ENCODE measurements at regions not wholly inside any gene's neighbourhood (a gene's known extent, or its start where the extent isn't known, plus 50 kb on each side); places are given as distances from the start of the nearest gene placed in this dataset.
"Not testable (repeated sequence)": the region's sequence is repeated elsewhere in the genome, so short reads cannot be mapped to it uniquely, and the experiment has no call there.

DNA sequence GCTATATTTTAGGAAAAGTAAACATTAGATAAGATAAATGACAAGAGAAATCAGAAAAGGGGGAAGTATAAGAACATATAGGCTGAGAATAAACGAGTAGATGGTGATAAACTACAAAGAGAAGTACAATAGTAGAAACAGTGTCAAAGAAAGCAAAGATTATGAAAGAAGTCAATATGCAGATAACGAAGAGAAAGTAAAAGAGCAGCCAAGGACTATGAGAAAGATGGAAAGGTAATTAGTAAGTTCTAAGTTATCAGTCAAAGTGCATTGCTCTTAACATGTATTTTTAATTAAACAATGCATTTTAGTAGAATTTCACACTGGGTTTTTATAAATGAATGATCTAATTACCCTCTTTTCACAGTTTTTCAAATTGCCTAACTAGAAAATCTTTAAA lies 1801.3 kb upstream of the PCDH10 start:
- no peaks in the 10 kb centered on the region for H3K4me1 ChIP-seq
- WGBS, 2 donors = 32 to 55% methylated on average over 2 of the region's 2 CpGs
- TF ChIP-seq CTCF (IDR thresholded peaks at IDR 0.05) (no peak), POLR2A (IDR thresholded peaks at IDR 0.05) (no peak)
- no peak overlapping the region for H3K4me3 ChIP-seq
- no peaks in the 10 kb centered on the region for H3K36me3 ChIP-seq (ENCODE audit: low read depth, missing control alignments)
- DNase-seq = no peak
- H3K9me3 ChIP-seq = no peaks in the 10 kb centered on the region
- H3K27me3 ChIP-seq = no peaks in the 10 kb centered on the region
- no peak overlapping the region for H3K27ac ChIP-seq
- intact Hi-C loops (cut with DNase I; ENCODE audit: low total_unique reads) = no loop called here

GRCh38 chr4:131348263-131348662 lies 1800.8 kb upstream of the PCDH10 start:
- H3K9me3 ChIP-seq = no peaks in the 10 kb centered on the region
- DNase-seq = no peak
- H3K4me1 ChIP-seq = no peaks in the 10 kb centered on the region
- no peaks in the 10 kb centered on the region for H3K36me3 ChIP-seq (ENCODE audit: low read depth, missing control alignments)
- H3K27me3 ChIP-seq = no peaks in the 10 kb centered on the region
- H3K27ac ChIP-seq = no peak overlapping the region
- H3K4me3 ChIP-seq = no peak overlapping the region
- WGBS, 2 donors = 46 to 69% methylated on average over 2 of the region's 2 CpGs
- TF ChIP-seq POLR2A (IDR thresholded peaks at IDR 0.05) (no peak), CTCF (IDR thresholded peaks at IDR 0.05) (no peak)
- intact Hi-C loops (cut with DNase I; ENCODE audit: low total_unique reads) = no loop called here

DNA sequence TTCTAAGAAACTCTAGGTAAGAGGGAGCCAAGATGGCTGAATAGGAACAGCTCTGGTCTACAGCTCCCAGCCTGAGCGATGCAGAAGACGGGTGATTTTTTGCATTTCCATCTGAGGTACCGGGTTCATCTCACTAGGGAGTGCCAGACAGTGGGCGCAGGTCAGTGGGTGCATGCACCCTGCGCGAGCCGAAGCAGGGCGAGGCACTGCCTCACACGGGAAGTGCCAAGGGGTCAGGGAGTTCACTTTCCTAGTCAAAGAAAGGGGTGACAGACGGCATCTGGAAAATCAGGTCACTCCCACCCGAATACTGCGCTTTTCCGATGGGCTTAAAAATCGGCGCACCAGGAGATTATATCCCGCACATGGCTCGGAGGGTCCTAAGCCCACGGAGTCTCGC lies 1796.7 kb upstream of the PCDH10 start:
- H3K9me3 ChIP-seq; H3K4me1 ChIP-seq; H3K36me3 ChIP-seq (ENCODE audit: low read depth, missing control alignments); H3K27ac ChIP-seq; H3K4me3 ChIP-seq; H3K27me3 ChIP-seq; intact Hi-C loops (cut with DNase I; ENCODE audit: low total_unique reads); DNase-seq: not testable (repeated sequence)
- 96 to 98% methylated on average over 17 to 19 of the region's 19 CpGs for WGBS, 2 donors

GRCh38 chr4:131366714-131367113 lies 1782.4 kb upstream of the PCDH10 start:
- H3K4me3 ChIP-seq = no peak overlapping the region
- H3K36me3 ChIP-seq (ENCODE audit: low read depth, missing control alignments) = no peaks in the 10 kb centered on the region
- WGBS, 2 donors = 59 to 66% methylated on average over 3 of the region's 3 CpGs
- no peak overlapping the region for H3K27ac ChIP-seq
- TF ChIP-seq POLR2A (IDR thresholded peaks at IDR 0.05) (no peak), CTCF (IDR thresholded peaks at IDR 0.05) (no peak)
- no peak for DNase-seq
- H3K4me1 ChIP-seq = no peaks in the 10 kb centered on the region
- H3K9me3 ChIP-seq = no peaks in the 10 kb centered on the region
- no peaks in the 10 kb centered on the region for H3K27me3 ChIP-seq
- intact Hi-C loops (cut with DNase I; ENCODE audit: low total_unique reads) = no loop called here

- H3K36me3 ChIP-seq (ENCODE audit: low read depth, missing control alignments) = no peaks in the 10 kb centered on the region
- no peak for DNase-seq
- H3K9me3 ChIP-seq = no peaks in the 10 kb centered on the region
- intact Hi-C loops (cut with DNase I; ENCODE audit: low total_unique reads) = no loop called here
- TF ChIP-seq POLR2A (IDR thresholded peaks at IDR 0.05) = no peak
- no peak for TF ChIP-seq CTCF (IDR thresholded peaks at IDR 0.05)
- H3K27ac ChIP-seq = no peak overlapping the region
- no peaks in the 10 kb centered on the region for H3K27me3 ChIP-seq
- WGBS, 2 donors = 82 to 90% methylated on average over 2 of the region's 2 CpGs
- no peak overlapping the region for H3K4me3 ChIP-seq
- H3K4me1 ChIP-seq = no peaks in the 10 kb centered on the region
Observed at GRCh38 chr4:131367441-131367840, 1781.7 kb upstream of the PCDH10 start.

Data from testis (tissue), 2 donors.